Natural killer cell treated with Interleukin-12 subunit alpha and Interleukin-12 subunit beta and Interleukin-15 and Interleukin-18, amount 100 ng/mL, for 72 hours (primary cell): ENCODE measurements at regions not wholly inside any gene's neighbourhood (a gene's known extent, or its start where the extent isn't known, plus 50 kb on each side); places are given as distances from the start of the nearest gene placed in this dataset.
"Not testable (repeated sequence)": the region's sequence is repeated elsewhere in the genome, so short reads cannot be mapped to it uniquely, and the experiment has no call there.

Experiments
- ATAC-seq, 2 donors: fragments of 150-1000 bp; cut with Tn5 transposase in 1 of 2; sonication (Bioruptor Pico), chemical (Tn5 transposase) in 1 of 2; 2 replicates each; pipeline ENCODE4 v1.10.0; 2021
- DNase-seq: peaks from one replicate; pipeline ENCODE4 v3.0.0; 2022; ENCODE audit warnings: low spot score
- H3K27ac Mint-ChIP-seq, 2 donors: 1 replicate in 1 of 2; 2 replicates in 1 of 2; pipeline ENCODE4 v1.8.0; 2022; ENCODE audit warnings: mixed read lengths in 2 of 2, mild to moderate bottlenecking in 1 of 2, moderate library complexity in 1 of 2
- H3K27me3 Mint-ChIP-seq, 2 donors: 1 replicate in 1 of 2; 2 replicates in 1 of 2; pipeline ENCODE4 v1.8.0; 2022; ENCODE audit warnings: mixed read lengths in 2 of 2
- H3K36me3 Mint-ChIP-seq: one replicate; pipeline ENCODE4 v1.8.0; 2022; ENCODE audit warnings: mixed read lengths
- H3K4me1 Mint-ChIP-seq, 2 donors: 1 replicate in 1 of 2; 2 replicates in 1 of 2; pipeline ENCODE4 v1.8.0; 2022; ENCODE audit warnings: low read depth in 2 of 2, mixed read lengths in 2 of 2, mild to moderate bottlenecking in 1 of 2
- H3K4me3 Mint-ChIP-seq: one replicate; pipeline ENCODE4 v1.8.0; 2022; ENCODE audit warnings: mixed read lengths
- H3K9me3 Mint-ChIP-seq: 2 replicates; pipeline ENCODE4 v1.8.0; 2022; ENCODE audit warnings: mixed read lengths

DNA sequence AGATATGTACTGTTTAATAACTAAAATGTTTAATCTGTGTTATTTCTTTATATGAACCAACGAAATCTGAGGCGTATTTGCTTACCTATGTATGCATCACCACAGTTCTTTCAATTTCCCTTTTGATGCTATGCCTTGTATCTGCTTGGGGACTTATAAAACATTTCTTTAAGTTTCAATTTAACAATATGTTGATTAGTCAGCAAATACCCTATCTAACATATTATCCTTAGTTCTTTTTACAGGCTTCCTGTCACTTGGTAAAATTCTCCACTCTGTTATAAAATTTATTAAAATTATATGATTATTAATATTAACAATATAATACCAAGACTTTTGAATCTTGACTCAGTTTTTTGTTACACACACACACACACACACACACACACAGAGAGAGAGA, 174.3 kb downstream of the CPS1 start:
- H3K36me3 Mint-ChIP-seq, result peaks cover 4% of the 10 kb centered on the region
- H3K4me1 Mint-ChIP-seq, result no peaks in the 10 kb centered on the region
- H3K9me3 Mint-ChIP-seq, result peaks cover 5% of the 10 kb centered on the region
- H3K4me3 Mint-ChIP-seq, result no peak overlapping the region
- H3K27me3 Mint-ChIP-seq, result no peaks in the 10 kb centered on the region
- ATAC-seq (no peak), DNase-seq (no peak)
- H3K27ac Mint-ChIP-seq, result no peak overlapping the region

- ATAC-seq, H3K27me3 Mint-ChIP-seq, H3K36me3 Mint-ChIP-seq, DNase-seq, H3K27ac Mint-ChIP-seq, H3K9me3 Mint-ChIP-seq, H3K4me3 Mint-ChIP-seq, H3K4me1 Mint-ChIP-seq: not testable (repeated sequence)
Measured at GRCh38 chr2:210746826-210747225, 190.4 kb downstream of the CPS1 start.

GRCh38 chr2:210752532-210752931, 196.1 kb downstream of the CPS1 start:
- DNase-seq, result no peak
- no peaks in the 10 kb centered on the region for H3K4me1 Mint-ChIP-seq
- no peaks in the 10 kb centered on the region for H3K9me3 Mint-ChIP-seq
- H3K27me3 Mint-ChIP-seq, result no peaks in the 10 kb centered on the region
- H3K4me3 Mint-ChIP-seq, result no peak overlapping the region
- no peaks in the 10 kb centered on the region for H3K36me3 Mint-ChIP-seq
- H3K27ac Mint-ChIP-seq, result no peak overlapping the region
- ATAC-seq, result no peak

DNA sequence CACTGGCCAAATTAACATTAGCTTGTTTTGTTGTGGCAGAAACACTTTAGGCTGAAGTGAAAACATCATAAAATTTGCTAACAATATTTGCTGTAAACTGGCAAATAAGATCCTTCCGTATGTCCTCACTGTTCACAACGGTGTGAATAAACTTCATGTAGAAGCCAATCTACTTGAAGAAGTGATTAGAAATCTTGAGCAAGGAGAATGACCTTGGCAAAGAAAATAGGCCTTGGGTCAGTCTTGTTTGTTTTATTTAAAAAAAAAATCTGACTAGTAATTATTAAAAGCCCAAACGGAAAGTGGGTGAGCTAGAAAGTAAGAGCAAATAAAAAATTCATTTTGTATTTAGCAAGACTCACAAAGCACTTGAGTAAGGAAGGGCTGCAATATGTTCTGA, 197.0 kb downstream of the CPS1 start:
- Mint-ChIP-seq H3K27me3 (no peaks in the 10 kb centered on the region), H3K27ac (no peak overlapping the region), H3K4me3 (no peak overlapping the region), H3K36me3 (no peaks in the 10 kb centered on the region), H3K9me3 (no peaks in the 10 kb centered on the region), H3K4me1 (no peaks in the 10 kb centered on the region)
- ATAC-seq, result no peak
- no peak for DNase-seq

DNA sequence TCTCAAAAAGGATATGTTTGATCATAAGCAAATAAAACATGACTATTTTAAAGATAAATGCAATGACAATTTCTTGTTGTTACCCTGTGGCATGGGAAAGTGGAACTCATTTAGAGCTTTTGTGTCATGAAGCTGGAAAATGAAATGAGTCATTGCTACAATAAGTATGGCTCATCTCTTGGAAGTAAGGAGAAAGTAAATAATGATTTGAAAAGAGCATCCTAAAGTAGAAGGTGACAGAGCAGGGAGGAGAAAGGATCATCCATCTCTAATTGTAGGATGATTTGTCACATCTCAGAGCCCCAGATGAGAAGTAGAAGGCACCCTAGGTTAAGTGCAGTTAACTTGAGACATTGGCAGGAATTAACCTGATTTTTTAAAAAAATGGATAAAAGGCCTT, 200.5 kb downstream of the CPS1 start:
- DNase-seq (no peak), ATAC-seq (no peak)
- Mint-ChIP-seq H3K4me3 (no peak overlapping the region), H3K4me1 (no peaks in the 10 kb centered on the region), H3K27ac (no peak overlapping the region), H3K36me3 (no peaks in the 10 kb centered on the region), H3K27me3 (no peaks in the 10 kb centered on the region), H3K9me3 (peaks cover 4% of the 10 kb centered on the region)

DNA sequence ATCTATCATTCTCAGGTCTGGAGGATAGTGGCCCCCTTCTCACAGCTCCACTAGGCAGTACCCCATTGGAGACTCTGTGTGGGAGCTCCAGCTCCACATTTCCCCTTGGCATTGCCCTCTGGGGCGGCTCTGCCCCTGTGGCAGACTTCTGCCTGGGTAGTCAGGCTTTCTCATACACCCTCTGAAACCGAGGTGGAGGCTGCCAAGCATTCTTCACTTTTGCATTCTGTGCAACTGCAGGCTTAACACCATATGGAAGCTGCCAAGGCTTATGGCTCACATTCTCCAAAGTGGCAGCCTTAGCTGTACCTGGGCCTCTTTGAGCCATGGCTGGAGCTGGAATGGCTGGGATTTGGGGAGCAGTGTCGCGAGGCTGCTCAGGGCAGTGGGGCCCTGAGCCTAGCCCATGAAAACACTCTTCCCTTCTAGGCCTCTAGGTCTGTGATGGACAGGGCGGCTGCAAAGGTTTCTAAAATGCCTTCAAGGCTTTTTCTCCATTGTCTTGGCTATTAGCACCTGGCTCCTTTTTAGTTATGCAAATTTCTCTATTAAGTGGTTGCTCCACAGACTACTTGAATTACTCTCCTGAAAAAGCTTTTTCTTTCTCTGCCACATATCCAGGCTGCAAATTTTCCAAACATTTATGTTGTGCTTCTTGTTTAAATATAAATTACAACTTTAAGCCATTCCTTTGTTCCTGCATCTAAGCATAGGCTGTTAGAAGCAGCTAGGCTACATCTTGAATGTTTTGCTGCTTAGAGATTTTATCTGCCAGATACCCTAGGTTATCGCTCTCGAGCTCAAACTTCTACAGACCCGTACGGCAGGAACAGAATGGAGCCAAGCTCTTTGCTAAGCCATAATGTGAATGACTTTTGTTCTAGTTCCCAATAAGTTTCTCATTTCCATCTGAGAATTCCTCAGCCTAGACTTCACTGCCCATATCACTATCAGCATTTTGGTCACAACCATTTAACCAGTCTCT, 206.5 kb downstream of the CPS1 start:
- ATAC-seq (no peak), DNase-seq (no peak)
- Mint-ChIP-seq H3K9me3 (peaks cover 14% of the 10 kb centered on the region), H3K27me3 (no peaks in the 10 kb centered on the region), H3K4me3 (no peak overlapping the region), H3K4me1 (no peaks in the 10 kb centered on the region), H3K36me3 (no peaks in the 10 kb centered on the region), H3K27ac (no peak overlapping the region)

DNA sequence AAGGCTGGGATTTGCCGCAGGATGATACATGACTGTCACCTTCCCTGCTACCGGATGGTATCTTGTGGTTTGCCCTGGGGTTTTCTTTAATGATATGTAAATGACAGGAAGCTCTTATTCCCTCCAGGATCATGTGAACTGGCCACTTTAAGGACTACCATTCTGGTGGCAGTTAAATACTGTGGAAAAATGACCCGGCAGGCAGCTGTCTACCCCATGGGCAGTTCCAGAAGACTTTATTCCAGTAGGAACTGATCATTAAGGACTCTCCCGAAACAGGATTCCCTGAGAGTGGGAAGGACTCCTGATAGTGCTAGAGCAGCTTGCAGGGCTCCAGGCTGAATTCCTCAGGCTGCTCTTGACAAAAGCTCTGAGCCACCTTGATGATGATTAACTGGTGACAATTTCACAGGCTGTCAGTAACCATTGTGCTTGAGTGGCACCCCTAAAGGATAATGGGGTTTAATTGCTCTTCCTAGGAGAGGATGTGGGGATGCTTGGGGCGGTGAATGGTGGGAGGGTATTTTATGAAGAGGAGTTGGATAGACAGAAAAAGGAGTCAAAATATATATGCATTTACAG, 212.0 kb downstream of the CPS1 start:
- no peaks in the 10 kb centered on the region for H3K4me1 Mint-ChIP-seq
- DNase-seq (no peak), ATAC-seq (no peak)
- H3K36me3 Mint-ChIP-seq, result no peaks in the 10 kb centered on the region
- H3K27me3 Mint-ChIP-seq, result no peaks in the 10 kb centered on the region
- H3K27ac Mint-ChIP-seq, result no peak overlapping the region
- H3K9me3 Mint-ChIP-seq, result peaks cover 29% of the 10 kb centered on the region
- H3K4me3 Mint-ChIP-seq, result no peak overlapping the region

GRCh38 chr2:210776756-210777155, 220.4 kb downstream of the CPS1 start:
- H3K36me3 Mint-ChIP-seq, result peaks cover 4% of the 10 kb centered on the region
- no peaks in the 10 kb centered on the region for H3K27me3 Mint-ChIP-seq
- DNase-seq (no peak), ATAC-seq (no peak)
- no peak overlapping the region for H3K27ac Mint-ChIP-seq
- H3K4me3 Mint-ChIP-seq, result no peak overlapping the region
- no peaks in the 10 kb centered on the region for H3K4me1 Mint-ChIP-seq
- H3K9me3 Mint-ChIP-seq, result peaks cover 28% of the 10 kb centered on the region

- no peak for ATAC-seq
- no peak overlapping the region for H3K4me3 Mint-ChIP-seq
Measured at GRCh38 chr2:210782222-210782621, 225.8 kb downstream of the CPS1 start.

DNA sequence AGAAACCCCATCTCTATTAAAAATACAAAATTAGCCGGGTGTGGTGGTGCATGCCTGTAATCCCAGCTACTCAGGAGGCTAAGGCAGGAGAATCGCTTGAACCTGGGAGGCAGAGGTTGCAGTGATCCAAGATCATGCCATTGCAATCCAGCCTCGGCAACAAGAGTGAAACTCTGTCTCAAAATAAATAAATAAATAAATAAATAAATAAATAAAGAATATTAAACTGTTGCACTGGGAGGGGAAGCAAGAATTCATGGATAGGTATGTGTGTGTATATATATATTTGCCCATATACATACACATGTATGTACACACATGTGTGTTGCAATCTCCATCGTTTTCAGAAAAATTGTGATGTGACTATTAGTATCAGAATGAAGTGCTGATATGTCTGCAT, 231.4 kb downstream of the CPS1 start:
- not testable (repeated sequence) for DNase-seq, H3K4me1 Mint-ChIP-seq, H3K36me3 Mint-ChIP-seq, H3K27ac Mint-ChIP-seq, H3K9me3 Mint-ChIP-seq, H3K4me3 Mint-ChIP-seq, H3K27me3 Mint-ChIP-seq, ATAC-seq

More at GRCh38 chr2:210782222-210782621, 225.8 kb downstream of the CPS1 start:
- Mint-ChIP-seq H3K9me3 (peaks cover 15% of the 10 kb centered on the region), H3K4me1 (no peaks in the 10 kb centered on the region), H3K27me3 (no peaks in the 10 kb centered on the region), H3K36me3 (peaks cover 4% of the 10 kb centered on the region), H3K27ac (no peak overlapping the region)
- no peak for DNase-seq

DNA sequence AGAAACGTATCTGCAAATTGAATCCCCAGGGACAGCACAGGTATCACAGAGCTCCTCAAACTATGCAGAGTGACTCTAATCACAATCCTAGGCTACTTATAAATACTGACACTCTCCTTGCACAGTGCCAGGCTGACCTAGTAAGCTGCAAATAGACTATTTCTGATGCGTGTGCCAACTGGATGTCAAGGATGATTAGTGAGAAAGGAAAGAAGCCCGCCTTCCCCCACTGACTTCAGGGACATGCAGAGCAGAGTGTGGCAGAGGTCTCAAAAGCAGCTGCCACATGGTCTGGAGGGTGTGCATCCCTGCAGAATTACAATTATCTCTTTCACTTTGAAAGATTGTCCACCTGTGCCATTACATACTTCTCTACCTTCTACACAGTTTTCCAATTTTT, 235.6 kb downstream of the CPS1 start:
- no peaks in the 10 kb centered on the region for H3K27me3 Mint-ChIP-seq
- no peaks in the 10 kb centered on the region for H3K36me3 Mint-ChIP-seq
- no peak for ATAC-seq
- no peaks in the 10 kb centered on the region for H3K9me3 Mint-ChIP-seq
- H3K4me3 Mint-ChIP-seq, result no peak overlapping the region
- H3K27ac Mint-ChIP-seq, result no peak overlapping the region
- no peak for DNase-seq
- H3K4me1 Mint-ChIP-seq, result no peaks in the 10 kb centered on the region

DNA sequence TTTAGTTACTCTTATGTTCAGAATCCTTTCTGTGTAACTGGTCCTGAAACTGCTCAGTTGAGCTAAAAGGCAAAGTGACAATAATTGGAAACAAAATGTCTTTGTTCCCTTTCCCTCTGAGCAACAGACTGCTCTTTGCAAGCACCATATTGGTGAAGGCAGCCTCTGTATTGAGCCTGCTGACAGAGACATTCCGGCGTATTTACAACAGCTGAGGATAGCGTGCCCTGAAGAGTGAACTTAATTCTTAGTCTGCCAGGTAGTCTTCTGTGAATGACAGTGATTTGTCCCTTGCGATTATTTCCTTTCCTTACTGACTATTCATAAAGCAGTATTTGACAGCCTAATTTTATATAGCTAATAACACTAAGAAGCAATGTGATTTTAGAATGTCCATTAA, 239.1 kb downstream of the CPS1 start:
- ATAC-seq (no peak), DNase-seq (no peak)
- no peak overlapping the region for H3K4me3 Mint-ChIP-seq
- H3K27me3 Mint-ChIP-seq, result no peaks in the 10 kb centered on the region
- no peaks in the 10 kb centered on the region for H3K4me1 Mint-ChIP-seq
- H3K9me3 Mint-ChIP-seq, result peaks cover 9% of the 10 kb centered on the region
- H3K27ac Mint-ChIP-seq, result no peak overlapping the region
- no peaks in the 10 kb centered on the region for H3K36me3 Mint-ChIP-seq

DNA sequence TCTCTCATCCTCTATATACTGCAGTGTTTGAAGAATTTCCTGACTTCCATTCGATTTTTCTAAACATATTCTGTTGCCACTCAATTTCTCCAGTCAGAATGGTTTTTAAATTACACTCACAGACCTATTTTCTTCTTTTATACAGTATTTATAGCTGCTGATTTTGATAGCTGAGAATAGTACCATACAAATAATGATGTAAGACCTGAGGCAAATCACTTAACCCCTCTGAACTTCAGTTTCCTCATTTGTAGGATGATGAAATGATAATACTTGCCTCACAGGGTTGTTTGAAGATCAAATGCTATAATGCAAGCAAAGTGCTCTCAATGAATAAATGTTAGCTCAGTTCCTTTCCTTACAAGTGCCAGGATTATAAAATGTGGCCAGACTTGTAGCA, 241.8 kb downstream of the CPS1 start:
- no peaks in the 10 kb centered on the region for H3K4me1 Mint-ChIP-seq
- DNase-seq (no peak), ATAC-seq (no peak)
- no peaks in the 10 kb centered on the region for H3K27me3 Mint-ChIP-seq
- H3K36me3 Mint-ChIP-seq, result no peaks in the 10 kb centered on the region
- H3K9me3 Mint-ChIP-seq, result peaks cover 19% of the 10 kb centered on the region
- no peak overlapping the region for H3K4me3 Mint-ChIP-seq
- no peak overlapping the region for H3K27ac Mint-ChIP-seq

DNA sequence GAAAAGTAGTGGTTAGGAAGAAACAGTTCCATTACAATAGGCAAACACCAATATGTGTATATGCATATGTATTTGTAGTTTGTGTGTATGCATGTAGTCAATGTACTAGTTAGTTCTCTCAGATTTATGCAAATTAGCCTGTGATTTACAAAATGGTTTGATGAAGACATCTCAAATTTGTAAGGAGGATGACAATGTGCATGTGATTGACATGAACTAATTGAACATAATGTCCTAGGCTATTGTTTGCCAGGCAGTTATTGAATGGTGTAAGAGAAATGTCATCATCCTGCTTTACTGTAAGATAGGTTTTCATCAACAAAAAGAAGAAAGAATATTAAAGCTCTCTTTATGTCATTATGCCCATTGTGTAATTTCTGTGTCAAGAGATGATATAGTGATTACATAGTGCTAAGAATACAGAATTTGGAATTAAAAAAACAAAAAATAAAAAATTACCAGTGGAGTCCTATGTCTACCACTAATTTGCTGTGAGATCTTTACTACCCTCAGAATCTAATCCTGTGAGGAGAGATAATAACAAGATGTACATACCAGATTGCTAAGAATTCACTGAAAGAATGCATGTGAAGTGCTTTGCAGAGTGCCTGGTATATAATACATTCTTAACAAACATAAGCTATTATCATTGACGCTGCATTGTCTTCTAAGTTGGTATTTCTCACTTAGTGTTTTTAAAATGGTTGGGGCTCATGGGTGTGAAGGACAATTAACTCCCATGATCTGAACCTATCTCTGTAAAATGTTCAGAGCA, 258.0 kb downstream of the CPS1 start:
- no peak overlapping the region for H3K4me3 Mint-ChIP-seq
- H3K27me3 Mint-ChIP-seq, result no peaks in the 10 kb centered on the region
- no peaks in the 10 kb centered on the region for H3K36me3 Mint-ChIP-seq
- no peaks in the 10 kb centered on the region for H3K4me1 Mint-ChIP-seq
- H3K27ac Mint-ChIP-seq, result no peak overlapping the region
- ATAC-seq (no peak), DNase-seq (no peak)
- peaks cover 12% of the 10 kb centered on the region for H3K9me3 Mint-ChIP-seq
